ENCODE measurements at regions not wholly inside any gene's neighbourhood (a gene's known extent, or its start where the extent isn't known, plus 50 kb on each side); places are given as distances from the start of the nearest gene placed in this dataset.

DNA sequence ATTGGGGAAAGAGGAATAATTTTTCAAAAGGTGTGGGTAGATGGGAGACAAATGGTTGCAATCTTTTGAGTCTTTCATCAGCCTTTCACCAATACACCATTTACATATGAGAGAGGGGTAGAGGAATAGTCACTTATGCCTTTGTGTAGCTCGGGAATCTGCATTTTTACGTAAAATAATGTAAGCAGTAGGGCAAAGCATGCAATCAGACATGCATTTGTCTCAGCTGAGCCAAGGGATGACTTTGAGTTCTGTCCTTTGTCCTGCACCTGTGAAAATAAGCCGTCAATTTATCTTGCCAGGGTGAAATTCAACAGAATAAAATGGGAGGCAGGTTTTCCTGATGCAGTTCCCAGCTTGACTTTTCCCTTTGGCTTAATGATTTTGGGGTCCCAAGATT is 1473.4 kb upstream of the TENM3 start:
- TF ChIP-seq, protein P1, sequence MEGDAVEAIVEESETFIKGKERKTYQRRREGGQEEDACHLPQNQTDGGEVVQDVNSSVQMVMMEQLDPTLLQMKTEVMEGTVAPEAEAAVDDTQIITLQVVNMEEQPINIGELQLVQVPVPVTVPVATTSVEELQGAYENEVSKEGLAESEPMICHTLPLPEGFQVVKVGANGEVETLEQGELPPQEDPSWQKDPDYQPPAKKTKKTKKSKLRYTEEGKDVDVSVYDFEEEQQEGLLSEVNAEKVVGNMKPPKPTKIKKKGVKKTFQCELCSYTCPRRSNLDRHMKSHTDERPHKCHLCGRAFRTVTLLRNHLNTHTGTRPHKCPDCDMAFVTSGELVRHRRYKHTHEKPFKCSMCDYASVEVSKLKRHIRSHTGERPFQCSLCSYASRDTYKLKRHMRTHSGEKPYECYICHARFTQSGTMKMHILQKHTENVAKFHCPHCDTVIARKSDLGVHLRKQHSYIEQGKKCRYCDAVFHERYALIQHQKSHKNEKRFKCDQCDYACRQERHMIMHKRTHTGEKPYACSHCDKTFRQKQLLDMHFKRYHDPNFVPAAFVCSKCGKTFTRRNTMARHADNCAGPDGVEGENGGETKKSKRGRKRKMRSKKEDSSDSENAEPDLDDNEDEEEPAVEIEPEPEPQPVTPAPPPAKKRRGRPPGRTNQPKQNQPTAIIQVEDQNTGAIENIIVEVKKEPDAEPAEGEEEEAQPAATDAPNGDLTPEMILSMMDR (IDR thresholded peaks at IDR 0.05 in 8 of 11, conservative IDR thresholded peaks at IDR 0.05 in 3 of 11) = no peak
- TF ChIP-seq POLR2A (IDR thresholded peaks at IDR 0.05) = no peak
- no peak for TF ChIP-seq POLR2AphosphoS5 (IDR thresholded peaks at IDR 0.05)
- no peaks in the 10 kb centered on the region for H3K36me3 ChIP-seq
- H3K4me1 ChIP-seq = no peaks in the 10 kb centered on the region
- no peak overlapping the region for H3K27ac ChIP-seq
- DNase-seq = no peak
- no peak overlapping the region for H3K4me3 ChIP-seq
- peaks cover 0 to 13% (median 5%) of the 10 kb centered on the region in 8 donors for H3K9me3 ChIP-seq
- H3K27me3 ChIP-seq (replicated peaks in 1 of 7) = no peaks in the 10 kb centered on the region
- intact Hi-C loops (cut with DNase I; ENCODE audit: low total_unique reads) = no loop called here
- 63 to 83% (median 73%) methylated on average over 3 of the region's 3 CpGs for WGBS, 5 donors

DNA sequence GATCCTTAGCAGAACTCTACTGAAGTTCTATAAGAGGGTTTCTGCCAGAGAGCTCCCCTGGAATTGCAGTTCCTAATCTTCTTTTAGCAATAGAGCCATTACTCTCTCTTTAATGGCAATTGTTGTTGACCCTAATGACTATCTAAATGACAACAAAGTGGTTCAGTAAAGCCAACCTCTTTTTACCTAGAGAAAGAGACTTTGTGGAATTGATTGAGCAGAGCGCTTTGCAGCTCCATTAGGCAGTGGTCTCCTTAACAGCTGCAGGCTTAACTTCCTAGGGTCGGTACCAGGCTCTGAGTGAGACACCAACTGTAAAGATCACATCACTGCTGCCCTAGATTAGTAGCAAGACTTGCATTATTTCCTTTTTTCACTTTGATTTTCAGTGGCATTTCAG is 1472.9 kb upstream of the TENM3 start:
- no peak for TF ChIP-seq POLR2AphosphoS5 (IDR thresholded peaks at IDR 0.05)
- TF ChIP-seq, protein P1 (IDR thresholded peaks at IDR 0.05 in 8 of 11, conservative IDR thresholded peaks at IDR 0.05 in 3 of 11) = no peak
- no peak for TF ChIP-seq POLR2A (IDR thresholded peaks at IDR 0.05)
- no peak overlapping the region for H3K27ac ChIP-seq
- H3K4me1 ChIP-seq = no peaks in the 10 kb centered on the region
- WGBS, 5 donors = 48 to 68% (median 64%) methylated on average over 2 of the region's 2 CpGs
- DNase-seq = no peak
- no peaks in the 10 kb centered on the region for H3K27me3 ChIP-seq (replicated peaks in 1 of 7)
- H3K36me3 ChIP-seq = no peaks in the 10 kb centered on the region
- H3K9me3 ChIP-seq = peaks cover 0 to 14% (median 8%) of the 10 kb centered on the region in 8 donors
- intact Hi-C loops (cut with DNase I; ENCODE audit: low total_unique reads) = no loop called here
- no peak overlapping the region for H3K4me3 ChIP-seq

DNA sequence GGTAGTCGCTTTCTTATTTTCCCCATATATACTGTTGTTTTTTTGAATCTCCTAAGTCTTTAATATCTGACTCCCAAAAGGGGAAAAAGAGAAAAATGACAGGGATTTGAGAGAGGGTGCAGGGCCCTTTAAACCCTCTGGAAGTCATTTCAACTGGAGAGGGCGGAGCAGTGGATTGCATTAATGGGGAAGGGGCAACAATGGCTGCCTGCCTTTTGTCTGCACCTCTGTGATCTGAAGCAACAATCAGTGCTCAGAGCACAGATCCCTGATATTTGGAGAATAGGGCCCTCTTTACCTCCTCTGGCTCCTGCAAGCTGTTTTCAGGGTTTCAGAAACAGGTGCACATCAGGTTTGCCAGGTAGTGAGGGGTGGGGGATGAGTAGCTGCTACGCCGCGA is 1458.3 kb upstream of the TENM3 start:
- no peak for TF ChIP-seq POLR2AphosphoS5 (IDR thresholded peaks at IDR 0.05)
- Histone ChIP-seq H3K4me3 (no peak overlapping the region), H3K9me3 (peaks cover 0 to 10% (median 0%) of the 10 kb centered on the region in 8 donors), H3K27me3 (replicated peaks in 1 of 7) (no peaks in the 10 kb centered on the region), H3K4me1 (no peaks in the 10 kb centered on the region), H3K27ac (no peak overlapping the region), H3K36me3 (no peaks in the 10 kb centered on the region)
- intact Hi-C loops (cut with DNase I; ENCODE audit: low total_unique reads) = no loop called here
- 91 to 95% (median 93%) methylated on average over 5 of the region's 5 CpGs for WGBS, 5 donors
- no peak for DNase-seq

DNA sequence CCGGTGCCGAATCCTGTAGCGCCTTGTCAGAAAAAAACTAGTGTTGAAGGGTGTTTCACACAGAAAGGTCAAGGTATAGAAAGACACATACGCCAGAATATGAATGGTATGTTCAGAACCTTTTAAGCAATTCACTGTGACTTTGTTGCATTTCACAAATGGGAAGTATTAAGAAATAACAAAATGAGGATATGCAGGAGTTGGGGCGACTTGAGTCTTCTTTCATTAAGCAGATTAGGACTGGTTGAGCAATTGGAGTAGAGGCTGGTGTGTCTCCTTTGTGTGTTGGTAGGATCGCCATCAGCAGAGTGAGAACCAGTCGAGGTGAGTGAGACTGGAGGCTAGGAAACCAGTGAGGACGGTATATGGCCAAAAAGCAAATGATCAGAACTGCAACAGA is 1454.5 kb upstream of the TENM3 start:
- WGBS, 5 donors = 48 to 80% (median 68%) methylated on average over 8 of the region's 8 CpGs
- Histone ChIP-seq H3K4me1 (peaks cover 0 to 4% (median 0%) of the 10 kb centered on the region in 6 donors), H3K4me3 (no peak overlapping the region), H3K27me3 (replicated peaks in 1 of 7) (no peaks in the 10 kb centered on the region), H3K36me3 (no peaks in the 10 kb centered on the region), H3K9me3 (peaks cover 0 to 10% (median 0%) of the 10 kb centered on the region in 8 donors), H3K27ac (peak overlapping the region in 3 of 8 donors; percentile 47 to 61 (median 59))
- intact Hi-C loops (cut with DNase I; ENCODE audit: low total_unique reads) = no loop called here
- DNase-seq = no peak
- TF ChIP-seq POLR2A (IDR thresholded peaks at IDR 0.05) (no peak), POLR2AphosphoS5 (IDR thresholded peaks at IDR 0.05) (no peak)
- TF ChIP-seq, protein P1 (IDR thresholded peaks at IDR 0.05 in 8 of 11, conservative IDR thresholded peaks at IDR 0.05 in 3 of 11) = no peak

DNA sequence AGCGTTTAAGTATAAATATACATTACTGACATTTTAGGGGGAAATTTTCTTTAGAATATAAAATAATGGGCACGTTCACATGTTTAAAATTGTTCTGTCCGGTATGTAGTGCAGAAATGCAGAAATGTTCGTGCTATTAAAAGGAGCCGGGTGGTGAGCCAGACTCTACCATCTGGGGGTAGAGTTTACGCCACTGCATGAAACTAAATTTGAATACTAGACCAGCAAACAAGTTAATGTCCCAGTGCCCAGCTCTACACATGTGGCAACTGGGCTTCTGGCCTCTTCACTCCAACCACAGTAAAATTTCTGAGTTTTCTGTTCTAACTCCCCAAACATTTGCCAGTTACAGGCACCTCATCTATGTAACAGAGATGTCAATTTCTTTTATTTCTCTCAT is 1453.3 kb upstream of the TENM3 start:
- peaks cover 0 to 2% (median 0%) of the 10 kb centered on the region in 8 donors for H3K9me3 ChIP-seq
- no peaks in the 10 kb centered on the region for H3K27me3 ChIP-seq (replicated peaks in 1 of 7)
- H3K27ac ChIP-seq = no peak overlapping the region
- H3K36me3 ChIP-seq = no peaks in the 10 kb centered on the region
- TF ChIP-seq, protein P1 (IDR thresholded peaks at IDR 0.05 in 8 of 11, conservative IDR thresholded peaks at IDR 0.05 in 3 of 11) = no peak
- TF ChIP-seq POLR2AphosphoS5 (IDR thresholded peaks at IDR 0.05) = no peak
- TF ChIP-seq POLR2A (IDR thresholded peaks at IDR 0.05) = no peak
- H3K4me1 ChIP-seq = peaks cover 0 to 4% (median 0%) of the 10 kb centered on the region in 6 donors
- intact Hi-C loops (cut with DNase I; ENCODE audit: low total_unique reads) = no loop called here
- DNase-seq = no peak
- 88 to 92% (median 90%) methylated on average over 6 of the region's 6 CpGs for WGBS, 5 donors
- H3K4me3 ChIP-seq = no peak overlapping the region
